ENCODE measurements at regions not wholly inside any gene's neighbourhood (a gene's known extent, or its start where the extent isn't known, plus 50 kb on each side); places are given as distances from the start of the nearest gene placed in this dataset.
A peak's percentile ranks its signal among the peaks of the same experiment; 100 is the strongest.

GRCh38 chr9:127557466-127557869, 54.6 kb upstream of the STXBP1 start:
- Histone ChIP-seq H3K27ac (peak overlapping the region; percentile 89), H3K9ac (no peak overlapping the region), H3K4me3 (ENCODE audit: low read depth, low read length) (no peak overlapping the region), H2AFZ (no peak overlapping the region), H3K36me3 (ENCODE audit: control insufficient read depth, insufficient read depth, low read length) (no peaks in the 10 kb centered on the region), H3K27me3 (ENCODE audit: control insufficient read depth, insufficient read depth, low read length) (no peaks in the 10 kb centered on the region), H3K4me2 (ENCODE audit: low read length) (peak overlapping the region; percentile 33), H3K9me3 (ENCODE audit: control insufficient read depth, low read length) (no peaks in the 10 kb centered on the region), H3K79me2 (peaks cover 25% of the 10 kb centered on the region), H3K4me1 (peaks cover 51% of the 10 kb centered on the region)
- TF ChIP-seq, protein P1, sequence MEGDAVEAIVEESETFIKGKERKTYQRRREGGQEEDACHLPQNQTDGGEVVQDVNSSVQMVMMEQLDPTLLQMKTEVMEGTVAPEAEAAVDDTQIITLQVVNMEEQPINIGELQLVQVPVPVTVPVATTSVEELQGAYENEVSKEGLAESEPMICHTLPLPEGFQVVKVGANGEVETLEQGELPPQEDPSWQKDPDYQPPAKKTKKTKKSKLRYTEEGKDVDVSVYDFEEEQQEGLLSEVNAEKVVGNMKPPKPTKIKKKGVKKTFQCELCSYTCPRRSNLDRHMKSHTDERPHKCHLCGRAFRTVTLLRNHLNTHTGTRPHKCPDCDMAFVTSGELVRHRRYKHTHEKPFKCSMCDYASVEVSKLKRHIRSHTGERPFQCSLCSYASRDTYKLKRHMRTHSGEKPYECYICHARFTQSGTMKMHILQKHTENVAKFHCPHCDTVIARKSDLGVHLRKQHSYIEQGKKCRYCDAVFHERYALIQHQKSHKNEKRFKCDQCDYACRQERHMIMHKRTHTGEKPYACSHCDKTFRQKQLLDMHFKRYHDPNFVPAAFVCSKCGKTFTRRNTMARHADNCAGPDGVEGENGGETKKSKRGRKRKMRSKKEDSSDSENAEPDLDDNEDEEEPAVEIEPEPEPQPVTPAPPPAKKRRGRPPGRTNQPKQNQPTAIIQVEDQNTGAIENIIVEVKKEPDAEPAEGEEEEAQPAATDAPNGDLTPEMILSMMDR (IDR thresholded peaks at IDR 0.05) = no peak

GRCh38 chr9:127557998-127558546, 54.0 kb upstream of the STXBP1 start:
- TF ChIP-seq, protein P1 (IDR thresholded peaks at IDR 0.05) = no peak

GRCh38 chr9:127558581-127559246, 53.4 kb upstream of the STXBP1 start:
- Histone ChIP-seq H3K9ac (no peak overlapping the region), H3K27ac (peak overlapping the region; percentile 89), H3K27me3 (ENCODE audit: control insufficient read depth, insufficient read depth, low read length) (no peaks in the 10 kb centered on the region), H2AFZ (no peak overlapping the region), H3K9me3 (ENCODE audit: control insufficient read depth, low read length) (no peaks in the 10 kb centered on the region), H3K4me3 (ENCODE audit: low read depth, low read length) (no peak overlapping the region), H3K4me2 (ENCODE audit: low read length) (no peak overlapping the region), H3K36me3 (ENCODE audit: control insufficient read depth, insufficient read depth, low read length) (no peaks in the 10 kb centered on the region), H3K79me2 (peaks cover 16% of the 10 kb centered on the region), H3K4me1 (peaks cover 57% of the 10 kb centered on the region)
- TF ChIP-seq, protein P1 (IDR thresholded peaks at IDR 0.05) = no peak

More at GRCh38 chr9:127557998-127558546, 54.0 kb upstream of the STXBP1 start:
- no peak overlapping the region for H3K4me3 ChIP-seq (ENCODE audit: low read depth, low read length)
- H3K4me2 ChIP-seq (ENCODE audit: low read length) = no peak overlapping the region
- no peaks in the 10 kb centered on the region for H3K36me3 ChIP-seq (ENCODE audit: control insufficient read depth, insufficient read depth, low read length)
- H3K27me3 ChIP-seq (ENCODE audit: control insufficient read depth, insufficient read depth, low read length) = no peaks in the 10 kb centered on the region
- H3K9me3 ChIP-seq (ENCODE audit: control insufficient read depth, low read length) = no peaks in the 10 kb centered on the region
- peaks cover 55% of the 10 kb centered on the region for H3K4me1 ChIP-seq
- peaks cover 21% of the 10 kb centered on the region for H3K79me2 ChIP-seq
- H3K9ac ChIP-seq = no peak overlapping the region
- H2AFZ ChIP-seq = no peak overlapping the region
- peak overlapping the region; percentile 89 for H3K27ac ChIP-seq

DNA sequence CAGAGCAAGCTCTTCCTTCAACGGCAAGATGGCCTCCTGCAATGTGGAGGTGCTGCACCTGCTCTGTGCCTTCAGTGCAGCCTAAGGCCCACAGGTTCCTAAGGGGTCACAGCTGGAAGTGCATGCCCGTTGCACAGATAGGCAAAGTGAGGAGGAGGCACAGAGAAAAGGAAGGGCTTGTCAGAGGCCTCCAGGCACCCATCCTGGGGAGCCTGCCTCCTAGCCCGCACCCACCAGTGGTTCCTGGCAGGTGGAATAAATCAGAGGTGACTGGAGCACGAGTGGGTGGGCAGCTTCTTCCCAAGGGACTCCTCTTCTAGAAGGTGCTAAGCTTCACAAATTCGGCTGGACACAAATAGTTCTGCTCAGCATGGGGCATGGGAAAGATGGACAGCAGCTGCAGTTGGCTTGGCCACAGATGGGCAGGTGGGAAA, 52.8 kb upstream of the STXBP1 start:
- Histone ChIP-seq H3K79me2 (peaks cover 13% of the 10 kb centered on the region), H3K4me2 (ENCODE audit: low read length) (no peak overlapping the region), H3K9me3 (ENCODE audit: control insufficient read depth, low read length) (no peaks in the 10 kb centered on the region), H3K4me1 (peaks cover 57% of the 10 kb centered on the region), H3K36me3 (ENCODE audit: control insufficient read depth, insufficient read depth, low read length) (no peaks in the 10 kb centered on the region), H3K27ac (peak overlapping the region; percentile 89), H3K27me3 (ENCODE audit: control insufficient read depth, insufficient read depth, low read length) (no peaks in the 10 kb centered on the region), H3K9ac (no peak overlapping the region), H3K4me3 (ENCODE audit: low read depth, low read length) (no peak overlapping the region), H2AFZ (no peak overlapping the region)
- TF ChIP-seq, protein P1 (IDR thresholded peaks at IDR 0.05) = no peak
